Tongue (tissue), 1 donor: ENCODE measurements at regions not wholly inside any gene's neighbourhood (a gene's known extent, or its start where the extent isn't known, plus 50 kb on each side); places are given as distances from the start of the nearest gene placed in this dataset.
"Not testable (repeated sequence)": the region's sequence is repeated elsewhere in the genome, so short reads cannot be mapped to it uniquely, and the experiment has no call there.

ENCODE experiments used
- DNase-seq: peaks from one replicate; pipeline ENCODE4 v3.0.0-alpha.2; 2015

- DNase-seq, result no peak
Measured at GRCh38 chr9:119907056-119907455, 537.8 kb upstream of the BRINP1 start.

- no peak for DNase-seq
Measured at GRCh38 chr9:119905724-119906123, 536.5 kb upstream of the BRINP1 start.

GRCh38 chr9:119903851-119904250 is 534.6 kb upstream of the BRINP1 start:
- no peak for DNase-seq

GRCh38 chr9:119902611-119903010 is 533.4 kb upstream of the BRINP1 start:
- no peak for DNase-seq

GRCh38 chr9:119898316-119898715 is 529.1 kb upstream of the BRINP1 start:
- DNase-seq, result no peak

- peak; percentile 24 for DNase-seq
Measured at GRCh38 chr9:119884438-119884837, 515.2 kb upstream of the BRINP1 start.

- peak; percentile 53 for DNase-seq
Measured at GRCh38 chr9:119881898-119882297, 512.7 kb upstream of the BRINP1 start.

GRCh38 chr9:119880361-119880760 is 511.1 kb upstream of the BRINP1 start:
- DNase-seq, result no peak

GRCh38 chr9:119877306-119877705 is 508.1 kb upstream of the BRINP1 start:
- no peak for DNase-seq

GRCh38 chr9:119873877-119874276 is 504.6 kb upstream of the BRINP1 start:
- no peak for DNase-seq

- not testable (repeated sequence) for DNase-seq
Measured at GRCh38 chr9:119870251-119870650, 501.0 kb upstream of the BRINP1 start.

- DNase-seq, result no peak
Measured at GRCh38 chr9:119868694-119869093, 499.5 kb upstream of the BRINP1 start.

- DNase-seq, result no peak
Measured at GRCh38 chr9:119861842-119862241, 492.6 kb upstream of the BRINP1 start.

GRCh38 chr9:119859128-119859527 is 489.9 kb upstream of the BRINP1 start:
- no peak for DNase-seq

GRCh38 chr9:119853126-119853525 is 483.9 kb upstream of the BRINP1 start:
- no peak for DNase-seq

- no peak for DNase-seq
Measured at GRCh38 chr9:119852390-119852789, 483.2 kb upstream of the BRINP1 start.

- DNase-seq, result no peak
Measured at GRCh38 chr9:119844431-119844830, 475.2 kb upstream of the BRINP1 start.

- DNase-seq, result peak; percentile 61
Measured at GRCh38 chr9:119841016-119841415, 471.8 kb upstream of the BRINP1 start.

GRCh38 chr9:119839888-119840287 is 470.7 kb upstream of the BRINP1 start:
- DNase-seq, result peak; percentile 21

GRCh38 chr9:119838210-119838609 is 469.0 kb upstream of the BRINP1 start:
- DNase-seq, result no peak

- no peak for DNase-seq
Measured at GRCh38 chr9:119836036-119836435, 466.8 kb upstream of the BRINP1 start.

- DNase-seq, result no peak
Measured at GRCh38 chr9:119834064-119834620, 464.9 kb upstream of the BRINP1 start.

GRCh38 chr9:119831309-119831708 is 462.1 kb upstream of the BRINP1 start:
- no peak for DNase-seq

- DNase-seq, result no peak
Measured at GRCh38 chr9:119829748-119830147, 460.5 kb upstream of the BRINP1 start.

- no peak for DNase-seq
Measured at GRCh38 chr9:119829186-119829585, 460.0 kb upstream of the BRINP1 start.
